ENCODE measurements at regions not wholly inside any gene's neighbourhood (a gene's known extent, or its start where the extent isn't known, plus 50 kb on each side); places are given as distances from the start of the nearest gene placed in this dataset.
"Not testable (repeated sequence)": the region's sequence is repeated elsewhere in the genome, so short reads cannot be mapped to it uniquely, and the experiment has no call there.

- no peak for DNase-seq (ENCODE audit: low read depth)
Measured at GRCh38 chr5:108451269-108451668, 69.4 kb upstream of the FBXL17 start.

GRCh38 chr5:108444130-108444529 lies 62.2 kb upstream of the FBXL17 start:
- DNase-seq (ENCODE audit: low read depth), result not testable (repeated sequence)

DNA sequence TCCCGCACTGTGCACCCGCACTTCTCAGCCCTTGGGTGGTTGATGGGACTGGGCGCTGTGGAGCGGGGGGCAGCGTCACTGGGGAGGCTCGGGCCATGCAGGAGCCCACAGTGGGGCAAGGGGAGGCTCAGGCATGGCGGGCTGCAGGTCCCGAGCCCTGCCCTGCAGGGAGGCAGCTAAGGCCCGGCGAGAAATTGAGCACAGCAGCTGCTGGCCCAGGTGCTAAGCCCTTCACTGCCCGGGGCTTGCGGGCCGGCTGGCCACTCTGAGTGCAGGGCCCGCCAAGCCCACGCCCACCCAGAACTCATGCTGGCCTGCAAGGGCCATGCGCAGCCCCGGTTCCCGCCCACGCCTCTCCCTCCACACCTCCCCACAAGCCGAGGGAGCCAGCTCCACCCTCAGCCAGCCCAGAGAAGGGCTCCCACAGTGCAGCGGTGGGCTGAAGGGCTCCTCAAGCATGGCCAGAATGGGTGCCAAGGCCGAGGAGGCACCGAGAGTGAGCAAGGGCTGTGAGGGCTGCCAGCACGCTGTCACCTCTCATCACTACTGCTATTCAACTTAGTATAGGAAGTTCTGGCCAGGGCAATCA lies 60.3 kb upstream of the FBXL17 start:
- DNase-seq (ENCODE audit: low read depth), result not testable (repeated sequence)

- no peak for DNase-seq (ENCODE audit: low read depth)
Measured at GRCh38 chr5:108437425-108437824, 55.5 kb upstream of the FBXL17 start.

- DNase-seq (ENCODE audit: low read depth), result no peak
Measured at GRCh38 chr5:108436696-108437095, 54.8 kb upstream of the FBXL17 start.

DNA sequence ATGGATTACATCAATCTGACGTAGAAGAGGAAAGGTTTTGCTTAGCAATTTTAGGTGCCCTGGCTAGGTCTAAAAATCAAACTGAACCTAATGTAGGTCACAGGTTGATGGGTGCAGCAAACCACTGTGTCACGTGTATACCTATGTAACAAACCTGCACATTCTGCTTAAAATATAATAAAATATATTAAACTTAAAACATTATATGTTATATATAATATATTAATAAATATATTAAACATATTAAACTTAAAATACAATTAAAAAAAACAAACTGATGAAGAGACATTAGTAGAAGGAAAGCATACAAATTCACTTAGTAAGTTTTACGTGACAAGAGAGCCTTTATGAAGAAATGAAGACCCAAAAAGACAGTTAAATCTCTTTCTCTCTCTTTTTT lies 51.7 kb upstream of the FBXL17 start:
- no peak for DNase-seq (ENCODE audit: low read depth)

DNA sequence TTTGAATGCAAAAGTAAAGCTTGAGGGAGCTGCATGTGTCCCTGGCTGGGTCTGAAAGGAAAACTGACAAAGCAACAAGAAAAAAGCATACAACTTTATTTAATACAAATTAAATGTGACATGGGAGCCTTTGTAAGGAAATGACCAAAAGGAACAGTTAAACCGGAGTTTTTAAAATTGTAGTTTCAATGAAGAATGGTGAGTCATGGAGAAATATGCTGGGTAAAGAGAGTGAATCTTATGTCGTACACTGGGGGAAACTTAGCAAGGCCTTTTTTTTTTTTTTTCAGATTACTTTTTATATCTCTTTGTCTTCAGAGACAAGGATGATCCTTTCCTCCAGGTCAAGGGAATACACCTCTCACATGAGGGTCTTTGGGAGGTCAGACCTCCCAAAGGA lies 50.1 kb upstream of the FBXL17 start:
- DNase-seq (ENCODE audit: low read depth), result peak; percentile 36

Data from HS-5 (cell line).